H4 (cell line): ENCODE measurements at regions not wholly inside any gene's neighbourhood (a gene's known extent, or its start where the extent isn't known, plus 50 kb on each side); places are given as distances from the start of the nearest gene placed in this dataset.
A peak's percentile ranks its signal among the peaks of the same experiment; 100 is the strongest.
"Not testable (repeated sequence)": the region's sequence is repeated elsewhere in the genome, so short reads cannot be mapped to it uniquely, and the experiment has no call there.

ENCODE experiments used
- DNase-seq: peaks from one replicate; pipeline ENCODE4 v3.0.0-alpha.2; 2015; ENCODE audit warnings: low spot score

DNA sequence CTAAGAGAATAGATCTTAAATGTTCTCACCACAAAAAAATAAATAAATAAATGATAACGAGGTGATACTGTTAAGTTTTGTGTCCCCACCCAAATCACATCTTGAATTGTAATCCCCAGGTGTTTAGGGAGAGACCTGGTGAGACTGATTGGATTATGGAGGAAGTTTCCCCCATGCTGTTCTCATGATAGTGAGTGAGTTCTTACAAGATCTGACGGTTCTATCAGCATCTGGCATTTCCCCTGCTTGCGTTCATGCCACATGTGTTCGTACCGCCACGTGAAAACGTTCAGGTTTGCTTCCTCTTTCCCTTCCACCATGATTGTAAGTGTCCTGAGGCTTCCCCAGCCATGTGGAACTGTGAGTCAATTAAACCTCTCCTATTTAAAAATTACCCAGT lies 1514.8 kb upstream of the TENM4 start:
- DNase-seq, result no peak

GRCh38 chr11:80948781-80949180 lies 1508.0 kb upstream of the TENM4 start:
- no peak for DNase-seq

DNA sequence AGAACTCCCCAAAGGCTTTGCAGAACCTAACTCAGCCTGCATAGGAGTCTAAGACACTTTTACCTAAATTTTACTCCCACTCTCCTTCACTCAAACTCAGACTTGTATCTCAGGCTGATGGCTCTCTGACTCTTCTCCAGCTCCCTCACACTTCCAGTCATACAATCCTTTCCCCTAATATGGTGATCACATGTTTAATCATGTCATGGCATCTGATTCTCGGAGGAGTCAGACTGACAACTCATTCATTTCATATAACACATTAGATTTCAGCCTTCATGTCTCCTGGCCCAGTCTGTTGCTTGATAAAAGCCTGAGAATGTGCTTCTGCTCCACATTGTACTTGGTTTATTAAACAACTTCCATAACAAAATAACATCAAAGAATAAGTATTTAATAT lies 1503.9 kb upstream of the TENM4 start:
- DNase-seq, result no peak

DNA sequence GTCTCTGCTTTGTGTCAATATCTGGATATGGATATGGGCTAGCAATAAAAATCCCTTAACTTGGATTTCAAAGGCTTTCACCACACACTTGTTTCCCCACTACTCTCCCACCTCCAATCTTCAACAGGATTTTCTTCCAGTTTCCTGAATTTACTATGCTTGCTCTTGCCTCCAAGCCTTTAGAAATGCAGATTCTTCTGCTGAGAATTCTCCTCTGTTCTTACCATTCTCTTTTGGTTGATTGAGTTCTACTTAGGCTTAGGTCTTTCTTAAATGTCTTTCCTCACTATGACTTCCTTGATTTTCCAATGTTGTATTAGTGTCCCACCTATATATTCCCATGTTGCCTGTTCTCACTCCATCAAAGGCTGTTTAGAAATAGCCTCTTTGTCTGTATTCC lies 1502.4 kb upstream of the TENM4 start:
- no peak for DNase-seq

DNA sequence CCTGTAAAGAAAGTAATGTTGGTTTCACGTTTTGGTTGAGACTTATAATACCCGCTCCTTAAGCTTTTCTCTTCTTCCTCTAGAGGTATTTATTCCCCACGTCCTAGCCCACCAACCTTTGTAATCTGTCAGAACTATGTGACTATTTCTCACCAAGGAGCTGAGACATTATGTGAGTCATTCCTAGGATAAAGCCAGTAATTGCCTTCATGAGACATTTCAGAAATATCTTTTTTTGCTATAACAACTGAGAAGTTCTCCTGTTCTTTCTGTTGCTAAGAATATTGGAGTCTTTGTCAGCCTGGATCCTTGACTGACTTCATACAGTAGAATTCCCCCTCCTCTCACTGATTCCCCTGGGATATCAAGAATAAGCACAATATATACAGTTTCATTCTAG lies 1497.0 kb upstream of the TENM4 start:
- no peak for DNase-seq

GRCh38 chr11:80930038-80930437 lies 1489.2 kb upstream of the TENM4 start:
- no peak for DNase-seq

GRCh38 chr11:80929031-80929805 lies 1488.4 kb upstream of the TENM4 start:
- no peak for DNase-seq

DNA sequence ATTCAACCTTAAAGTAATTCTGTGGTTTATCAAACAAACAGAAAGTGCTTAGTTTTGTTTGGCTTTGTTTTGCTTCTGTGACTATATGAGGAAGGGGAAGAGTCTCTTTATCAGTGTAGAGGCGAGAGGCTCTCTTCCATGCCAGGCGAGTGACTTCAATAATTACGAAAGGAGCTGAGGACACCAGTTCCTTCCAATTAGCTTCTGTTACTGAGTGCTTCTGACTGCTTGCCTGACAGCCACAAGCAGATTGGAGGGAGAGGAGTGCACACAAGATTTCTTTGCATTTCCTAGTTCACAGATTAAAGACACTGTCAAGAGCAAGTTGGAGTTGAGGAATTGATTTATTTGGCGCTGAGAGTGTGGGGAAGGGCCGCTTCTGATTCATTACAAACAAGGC lies 1484.5 kb upstream of the TENM4 start:
- DNase-seq, result no peak

DNA sequence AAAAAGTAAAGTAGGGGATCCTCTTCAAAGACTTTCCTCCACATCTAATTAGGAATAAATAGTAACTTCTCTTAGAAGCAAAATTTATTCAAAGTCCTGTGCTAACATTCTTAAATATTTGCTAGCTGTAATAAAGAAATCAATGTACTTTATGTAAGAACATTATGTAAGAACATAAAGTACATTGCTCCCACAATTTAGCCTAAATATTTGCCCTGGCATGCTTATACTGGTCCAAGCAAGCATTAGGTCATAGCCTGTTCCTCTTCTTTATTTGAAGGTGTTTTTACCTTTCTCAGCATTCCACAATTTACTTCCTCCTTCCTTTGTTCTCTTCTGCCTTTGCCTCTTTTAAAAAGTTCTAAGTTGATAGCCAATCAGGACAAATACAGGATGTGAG lies 1480.5 kb upstream of the TENM4 start:
- not testable (repeated sequence) for DNase-seq

GRCh38 chr11:80916173-80916798 lies 1475.5 kb upstream of the TENM4 start:
- no peak for DNase-seq

DNA sequence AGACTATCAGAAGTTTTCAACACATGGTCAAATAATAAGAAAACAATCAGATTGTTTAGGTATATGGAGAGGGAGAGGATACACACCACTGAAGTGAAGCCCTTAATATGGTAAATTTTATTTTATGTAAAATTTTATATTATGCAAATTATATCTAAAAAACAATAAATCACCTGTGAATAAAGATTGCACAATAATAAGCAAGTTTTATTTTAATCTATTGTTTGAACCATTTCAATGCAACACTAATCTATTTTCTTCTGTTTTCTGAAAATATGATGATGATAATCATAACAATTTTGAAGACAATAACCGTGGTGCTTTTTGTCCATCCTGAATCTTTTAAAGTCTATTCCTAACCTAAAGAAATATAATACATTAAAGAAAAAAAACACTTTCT lies 1473.5 kb upstream of the TENM4 start:
- DNase-seq, result no peak

GRCh38 chr11:80911666-80912065 lies 1470.8 kb upstream of the TENM4 start:
- no peak for DNase-seq

GRCh38 chr11:80900265-80900664 lies 1459.4 kb upstream of the TENM4 start:
- DNase-seq, result no peak

DNA sequence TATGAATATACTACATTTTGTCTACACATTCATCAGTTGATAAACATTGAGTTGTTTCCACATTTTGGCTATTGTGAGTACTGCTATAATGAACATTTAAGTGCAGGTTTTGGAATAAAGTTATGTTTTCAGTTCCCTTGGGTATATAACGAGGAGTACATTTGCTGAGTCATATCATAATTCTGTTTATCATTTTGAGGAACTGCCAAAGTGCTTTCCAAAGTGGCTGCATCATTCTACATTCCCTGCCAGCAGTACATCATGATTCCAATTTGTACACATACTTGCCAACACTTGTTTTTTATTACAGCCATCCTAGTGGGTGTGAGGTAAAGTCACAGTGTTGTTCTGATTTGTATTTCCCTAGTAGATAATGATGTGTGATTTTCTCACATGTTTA lies 1458.6 kb upstream of the TENM4 start:
- DNase-seq, result peak; percentile 4

GRCh38 chr11:80898910-80899309 lies 1458.1 kb upstream of the TENM4 start:
- no peak for DNase-seq

DNA sequence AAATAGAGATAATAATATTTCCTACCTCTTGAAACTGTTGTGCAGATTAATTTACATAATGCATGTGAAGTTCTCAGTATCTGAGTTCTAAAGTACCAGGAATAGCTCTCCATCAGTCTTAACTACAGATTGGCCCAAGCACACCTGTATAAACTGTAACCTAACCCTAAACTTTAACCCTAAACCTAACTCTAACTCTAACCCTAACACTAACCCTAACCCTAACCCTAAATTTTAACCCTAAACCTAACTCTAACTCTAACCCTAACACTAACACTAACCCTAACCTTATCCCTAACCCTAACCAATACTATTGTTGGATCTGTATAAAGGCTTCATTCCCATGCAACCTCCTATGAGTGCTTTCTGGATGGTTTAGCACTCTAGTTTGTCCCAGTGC lies 1445.9 kb upstream of the TENM4 start:
- DNase-seq, result no peak

DNA sequence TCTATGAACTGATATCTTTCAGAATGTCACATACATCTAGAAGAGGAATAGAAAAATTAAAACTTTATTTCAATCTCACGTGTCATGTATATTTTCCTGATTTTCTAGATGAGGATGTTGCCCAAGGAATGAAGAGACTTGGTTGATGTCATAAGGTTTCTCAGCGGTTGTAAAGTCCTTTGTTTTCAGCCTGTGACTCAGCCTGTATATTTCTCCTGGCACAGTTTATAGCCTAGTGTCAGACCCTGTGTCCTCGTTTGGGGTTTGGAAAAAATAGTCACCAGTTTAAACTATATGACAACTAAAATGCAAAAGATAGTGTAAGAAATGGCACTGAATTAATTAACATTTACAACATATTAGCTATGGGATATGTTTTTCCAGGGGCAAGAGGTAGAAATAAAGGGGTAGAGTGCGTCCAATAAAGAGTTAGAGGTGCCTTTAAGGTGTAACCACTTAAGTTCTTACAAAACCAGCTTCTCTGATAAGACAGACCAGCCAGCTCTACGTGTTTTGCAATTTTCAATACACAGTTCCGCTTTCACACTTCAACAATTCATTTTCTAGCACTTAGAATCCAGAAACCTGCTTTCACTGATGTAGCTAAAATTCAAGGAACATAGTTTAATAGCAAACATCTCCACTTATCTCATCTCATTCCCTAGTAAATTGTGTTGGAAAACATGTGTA lies 1432.6 kb upstream of the TENM4 start:
- DNase-seq, result peak; percentile 37

GRCh38 chr11:80872116-80872728 lies 1431.4 kb upstream of the TENM4 start:
- DNase-seq, result no peak

DNA sequence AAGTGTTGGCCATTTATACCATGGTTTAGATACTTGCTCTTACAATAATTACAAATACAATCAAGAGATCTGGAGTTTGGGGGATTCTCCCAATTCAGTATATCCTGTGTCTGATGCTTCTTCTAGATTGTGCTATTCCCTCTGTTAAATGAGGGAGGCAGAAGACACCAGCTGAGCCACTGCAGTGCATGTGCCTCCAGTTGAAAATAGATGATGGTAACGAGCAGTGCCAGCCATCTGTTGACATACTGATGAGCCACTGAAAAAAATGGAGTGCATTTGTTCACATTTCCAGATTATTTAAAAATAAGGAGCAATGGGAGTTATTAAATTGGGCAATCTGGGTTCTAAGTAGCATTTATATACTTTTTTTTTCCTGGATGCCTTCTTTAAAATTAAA lies 1428.0 kb upstream of the TENM4 start:
- no peak for DNase-seq

DNA sequence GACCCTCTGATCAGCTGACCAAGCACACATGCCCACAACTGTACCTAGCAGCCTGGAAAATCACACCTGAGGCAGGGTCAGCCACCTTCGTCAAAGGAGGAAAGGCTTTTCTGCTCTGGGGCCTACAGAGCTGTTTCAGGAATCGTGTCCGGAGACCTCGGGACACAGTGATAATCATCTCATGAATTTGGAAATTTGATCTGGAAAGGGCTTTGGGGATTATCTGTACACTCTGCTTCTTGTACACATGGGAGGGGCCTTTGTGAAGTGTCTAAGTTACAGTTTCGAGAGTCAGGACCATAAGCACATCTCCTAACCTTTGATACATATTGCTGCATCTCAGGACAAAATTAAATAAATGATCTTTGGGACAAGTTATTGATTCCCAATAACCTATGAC lies 1421.2 kb upstream of the TENM4 start:
- DNase-seq, result no peak

DNA sequence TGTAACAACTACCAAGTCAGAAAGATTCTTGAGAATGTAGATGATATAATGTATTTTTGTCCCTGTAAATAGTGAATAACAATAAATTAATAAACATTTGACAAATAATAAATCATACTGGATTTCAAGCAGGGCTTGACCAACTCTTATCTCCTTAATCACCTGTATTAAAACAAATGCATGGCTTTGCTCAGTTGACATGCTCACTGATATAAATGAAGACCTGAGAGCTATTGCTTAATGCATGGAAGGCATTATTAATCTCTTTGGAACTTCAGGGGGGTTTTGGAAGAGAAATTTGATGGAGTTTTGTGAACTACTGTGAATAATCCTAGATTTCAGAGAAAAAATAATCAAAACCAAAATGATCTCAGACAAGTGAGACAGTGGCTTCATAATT lies 1420.4 kb upstream of the TENM4 start:
- no peak for DNase-seq

DNA sequence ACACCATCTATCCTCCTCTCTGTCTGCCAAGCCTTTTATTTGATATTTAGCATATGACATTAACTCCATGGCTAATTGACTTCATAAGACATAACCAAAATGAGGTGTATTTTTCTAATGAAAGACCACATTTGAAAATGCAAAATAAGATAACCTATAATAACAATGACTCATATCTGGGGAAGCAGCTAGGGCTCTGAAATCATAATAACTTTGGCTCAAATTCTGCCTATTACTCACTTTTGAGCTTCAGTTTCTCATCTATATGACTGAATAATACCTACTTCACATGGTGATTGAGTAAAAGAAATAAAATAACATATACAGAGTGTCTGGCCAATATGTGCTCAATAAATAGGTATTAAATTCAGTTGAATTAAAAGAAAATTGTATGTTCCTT lies 1419.8 kb upstream of the TENM4 start:
- DNase-seq, result no peak

DNA sequence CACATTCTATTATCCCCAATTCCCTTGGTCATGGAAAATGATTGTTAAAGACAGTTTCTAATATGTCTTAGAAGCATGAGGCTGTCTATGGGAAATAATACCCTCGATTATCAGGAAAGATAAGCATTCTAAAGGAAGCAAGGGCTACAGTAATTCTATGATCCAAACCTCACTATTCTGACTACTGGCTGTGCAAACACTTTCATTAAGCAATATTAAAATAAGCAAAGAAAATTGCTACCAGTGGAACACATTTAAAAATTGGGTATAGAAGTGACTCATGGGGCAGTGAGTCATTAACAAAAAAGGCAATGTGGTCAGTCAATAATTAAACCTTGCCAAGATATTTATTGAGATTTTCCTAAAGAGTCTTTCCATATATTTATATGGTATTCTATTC lies 1415.2 kb upstream of the TENM4 start:
- peak; percentile 13 for DNase-seq
